T-helper 17 cell (primary cell): ENCODE measurements at regions not wholly inside any gene's neighbourhood (a gene's known extent, or its start where the extent isn't known, plus 50 kb on each side); places are given as distances from the start of the nearest gene placed in this dataset.

ENCODE experiments used
- ATAC-seq: fragments of 150-1000 bp; cut with Tn5 transposase; 2 replicates; pipeline ENCODE4 v1.10.0; 2021; ENCODE audit warnings: mild to moderate bottlenecking, moderate library complexity
- DNase-seq, 3 donors: peaks; one replicate each; pipeline versions ENCODE4 v3.0.0 to v3.0.0-alpha.2; 2020 to 2021
- H3K9me3 ChIP-seq: one replicate; pipeline ENCODE4 v1.7.0; 2013; ENCODE audit warnings: low read length, mild to moderate bottlenecking; ENCODE audit not compliant: control insufficient read depth, poor library complexity, severe bottlenecking
- H3K27ac Mint-ChIP-seq: one replicate; pipeline ENCODE4 v1.8.0; 2022; ENCODE audit warnings: mild to moderate bottlenecking, moderate library complexity, mixed read lengths
- H3K27me3 Mint-ChIP-seq: one replicate; pipeline ENCODE4 v1.8.0; 2022; ENCODE audit warnings: mixed read lengths
- H3K36me3 Mint-ChIP-seq: one replicate; pipeline ENCODE4 v1.8.0; 2022; ENCODE audit warnings: low read depth, mixed read lengths
- H3K4me1 Mint-ChIP-seq: one replicate; pipeline ENCODE4 v1.8.0; 2022; ENCODE audit warnings: mild to moderate bottlenecking, mixed read lengths
- H3K4me3 Mint-ChIP-seq: one replicate; pipeline ENCODE4 v1.8.0; 2022; ENCODE audit warnings: mild to moderate bottlenecking, moderate library complexity, mixed read lengths

DNA sequence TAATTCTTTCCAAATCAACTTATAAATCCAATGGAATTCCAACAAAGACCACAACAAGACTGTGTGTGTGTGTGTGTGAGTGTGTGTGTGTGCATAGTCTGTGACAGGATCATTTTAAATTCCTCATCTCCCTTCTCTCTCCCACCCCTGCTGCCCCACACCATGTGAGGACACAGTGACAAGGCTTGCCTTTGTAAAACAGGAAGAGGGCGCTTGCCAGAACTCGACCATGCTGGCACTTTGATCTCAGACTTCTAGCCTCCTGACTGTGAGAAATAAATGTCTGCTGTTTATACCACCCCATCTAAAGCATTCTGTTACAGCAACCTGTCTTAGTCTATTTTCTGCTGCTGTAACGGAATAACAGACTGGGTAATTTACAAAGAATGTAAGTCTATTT is 99.1 kb downstream of the NSMCE3 start:
- ATAC-seq (no peak), DNase-seq (no peak)
- no peak overlapping the region for H3K27ac Mint-ChIP-seq
- no peaks in the 10 kb centered on the region for H3K9me3 ChIP-seq
- no peaks in the 10 kb centered on the region for H3K4me1 Mint-ChIP-seq
- peaks cover 49% of the 10 kb centered on the region for H3K27me3 Mint-ChIP-seq
- H3K4me3 Mint-ChIP-seq, result no peak overlapping the region
- no peaks in the 10 kb centered on the region for H3K36me3 Mint-ChIP-seq
